Astrocyte (in vitro differentiated cells and primary cell): ENCODE measurements at regions not wholly inside any gene's neighbourhood (a gene's known extent, or its start where the extent isn't known, plus 50 kb on each side); places are given as distances from the start of the nearest gene placed in this dataset.

Experiments used
- EZH2 ChIP-seq: IDR thresholded peaks from 2 replicates; pipeline ENCODE4 v1.6.1; 2012; ENCODE audit warnings: mild to moderate bottlenecking, low read length, inconsistent platforms; ENCODE audit not compliant: insufficient read depth
- TF ChIP-seq, protein P1 (sequence below): IDR thresholded peaks from 2 replicates; pipeline ENCODE4 v1.5.1; 2011; ENCODE audit warnings: low read depth, mild to moderate bottlenecking, inconsistent platforms, low read length, moderate library complexity; ENCODE audit not compliant: insufficient read depth

DNA sequence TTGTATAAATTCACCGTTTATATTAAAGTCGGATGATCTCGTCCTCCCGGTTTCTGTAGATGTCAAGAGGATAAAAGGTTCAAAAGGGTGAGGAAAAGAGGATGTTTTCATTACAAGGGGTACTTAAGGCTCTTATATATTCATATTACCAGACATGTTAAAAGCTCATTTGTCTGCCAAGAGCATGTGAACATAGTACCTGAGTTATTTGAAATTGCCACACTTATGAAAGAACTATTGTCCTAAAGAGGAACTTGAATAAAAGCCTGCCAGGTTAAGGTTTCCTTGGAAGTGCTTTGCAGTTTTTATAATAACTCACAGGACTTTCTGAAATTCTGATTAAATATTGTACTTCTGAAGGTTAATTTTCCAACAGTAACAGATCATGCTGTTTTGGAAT is 1915.1 kb downstream of the MAT2B start:
- TF ChIP-seq, protein P1, sequence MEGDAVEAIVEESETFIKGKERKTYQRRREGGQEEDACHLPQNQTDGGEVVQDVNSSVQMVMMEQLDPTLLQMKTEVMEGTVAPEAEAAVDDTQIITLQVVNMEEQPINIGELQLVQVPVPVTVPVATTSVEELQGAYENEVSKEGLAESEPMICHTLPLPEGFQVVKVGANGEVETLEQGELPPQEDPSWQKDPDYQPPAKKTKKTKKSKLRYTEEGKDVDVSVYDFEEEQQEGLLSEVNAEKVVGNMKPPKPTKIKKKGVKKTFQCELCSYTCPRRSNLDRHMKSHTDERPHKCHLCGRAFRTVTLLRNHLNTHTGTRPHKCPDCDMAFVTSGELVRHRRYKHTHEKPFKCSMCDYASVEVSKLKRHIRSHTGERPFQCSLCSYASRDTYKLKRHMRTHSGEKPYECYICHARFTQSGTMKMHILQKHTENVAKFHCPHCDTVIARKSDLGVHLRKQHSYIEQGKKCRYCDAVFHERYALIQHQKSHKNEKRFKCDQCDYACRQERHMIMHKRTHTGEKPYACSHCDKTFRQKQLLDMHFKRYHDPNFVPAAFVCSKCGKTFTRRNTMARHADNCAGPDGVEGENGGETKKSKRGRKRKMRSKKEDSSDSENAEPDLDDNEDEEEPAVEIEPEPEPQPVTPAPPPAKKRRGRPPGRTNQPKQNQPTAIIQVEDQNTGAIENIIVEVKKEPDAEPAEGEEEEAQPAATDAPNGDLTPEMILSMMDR: no peak
- no peak for TF ChIP-seq EZH2
